LNCaP clone FGC (cell line): ENCODE measurements at regions not wholly inside any gene's neighbourhood (a gene's known extent, or its start where the extent isn't known, plus 50 kb on each side); places are given as distances from the start of the nearest gene placed in this dataset.
"Not testable (repeated sequence)": the region's sequence is repeated elsewhere in the genome, so short reads cannot be mapped to it uniquely, and the experiment has no call there.

Experiments
- DNase-seq: peaks from one replicate; pipeline ENCODE4 v3.0.0-alpha.2; 2011; ENCODE audit warnings: low read depth
- H3K4me3 ChIP-seq: 2 replicates; pipeline ENCODE4 v1.5.1; 2011; ENCODE audit warnings: mild to moderate bottlenecking, low read depth, low read length, control low read depth
- TF ChIP-seq, protein P1 (sequence below): IDR thresholded peaks from 2 replicates; pipeline ENCODE4 v1.5.1; 2012; ENCODE audit warnings: mild to moderate bottlenecking; ENCODE audit not compliant: control insufficient read depth, insufficient read depth; ENCODE audit errors: extremely low read depth

GRCh38 chr3:198096015-198096414, 136.0 kb downstream of the LMLN start:
- no peak overlapping the region for H3K4me3 ChIP-seq
- TF ChIP-seq, protein P1, sequence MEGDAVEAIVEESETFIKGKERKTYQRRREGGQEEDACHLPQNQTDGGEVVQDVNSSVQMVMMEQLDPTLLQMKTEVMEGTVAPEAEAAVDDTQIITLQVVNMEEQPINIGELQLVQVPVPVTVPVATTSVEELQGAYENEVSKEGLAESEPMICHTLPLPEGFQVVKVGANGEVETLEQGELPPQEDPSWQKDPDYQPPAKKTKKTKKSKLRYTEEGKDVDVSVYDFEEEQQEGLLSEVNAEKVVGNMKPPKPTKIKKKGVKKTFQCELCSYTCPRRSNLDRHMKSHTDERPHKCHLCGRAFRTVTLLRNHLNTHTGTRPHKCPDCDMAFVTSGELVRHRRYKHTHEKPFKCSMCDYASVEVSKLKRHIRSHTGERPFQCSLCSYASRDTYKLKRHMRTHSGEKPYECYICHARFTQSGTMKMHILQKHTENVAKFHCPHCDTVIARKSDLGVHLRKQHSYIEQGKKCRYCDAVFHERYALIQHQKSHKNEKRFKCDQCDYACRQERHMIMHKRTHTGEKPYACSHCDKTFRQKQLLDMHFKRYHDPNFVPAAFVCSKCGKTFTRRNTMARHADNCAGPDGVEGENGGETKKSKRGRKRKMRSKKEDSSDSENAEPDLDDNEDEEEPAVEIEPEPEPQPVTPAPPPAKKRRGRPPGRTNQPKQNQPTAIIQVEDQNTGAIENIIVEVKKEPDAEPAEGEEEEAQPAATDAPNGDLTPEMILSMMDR: no peak
- no peak for DNase-seq

- TF ChIP-seq, protein P1: no peak
- H3K4me3 ChIP-seq: no peak overlapping the region
- no peak for DNase-seq
Measured at GRCh38 chr3:198097048-198097447, 137.0 kb downstream of the LMLN start.

- not testable (repeated sequence) for H3K4me3 ChIP-seq, DNase-seq
Measured at GRCh38 chr3:198098661-198099081, 138.7 kb downstream of the LMLN start.

GRCh38 chr3:198103070-198103469, 143.1 kb downstream of the LMLN start:
- DNase-seq, H3K4me3 ChIP-seq: not testable (repeated sequence)

DNA sequence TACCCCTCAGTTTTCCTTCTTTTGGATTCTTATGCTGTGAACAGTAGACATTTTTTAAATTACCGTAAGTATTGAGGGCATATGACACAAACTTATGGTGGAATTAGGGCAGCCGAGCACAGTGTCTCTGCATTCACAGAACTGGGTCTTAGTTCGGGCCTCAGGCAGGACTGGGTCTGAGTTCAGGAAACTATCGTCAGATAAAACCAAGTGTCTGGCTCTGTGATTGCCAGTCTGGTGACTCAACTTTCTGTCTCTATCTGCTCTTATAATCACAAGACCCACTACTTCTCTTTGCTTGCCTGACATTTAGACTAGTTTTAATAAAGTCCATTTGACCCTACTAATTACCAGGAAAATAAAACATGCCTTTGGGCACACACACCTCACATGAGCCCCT, 146.2 kb downstream of the LMLN start:
- no peak for DNase-seq
- TF ChIP-seq, protein P1: no peak
- no peak overlapping the region for H3K4me3 ChIP-seq

GRCh38 chr3:198107840-198108734, 148.1 kb downstream of the LMLN start:
- DNase-seq: no peak
- TF ChIP-seq, protein P1: no peak
- H3K4me3 ChIP-seq: no peak overlapping the region

DNA sequence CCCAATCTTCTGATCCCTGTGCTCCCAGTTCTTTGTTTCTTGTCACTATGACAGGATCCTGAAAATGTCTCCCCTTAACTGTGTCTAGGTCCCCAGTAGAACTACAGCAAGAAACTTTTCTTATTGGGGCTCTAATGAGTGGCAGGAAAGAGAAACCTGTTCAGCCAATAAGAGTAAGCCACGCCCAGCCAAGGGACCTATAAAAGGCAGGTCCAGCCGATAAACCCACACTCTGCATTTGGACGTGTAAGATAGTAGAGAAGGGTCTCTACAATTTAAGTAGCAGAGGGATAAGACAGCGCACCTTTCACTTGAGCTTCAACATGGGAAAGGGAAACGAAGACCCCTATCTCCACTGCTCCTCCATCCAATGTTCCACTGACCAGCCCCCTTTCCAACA, 149.9 kb downstream of the LMLN start:
- DNase-seq: no peak
- H3K4me3 ChIP-seq: no peak overlapping the region
- TF ChIP-seq, protein P1: no peak

DNA sequence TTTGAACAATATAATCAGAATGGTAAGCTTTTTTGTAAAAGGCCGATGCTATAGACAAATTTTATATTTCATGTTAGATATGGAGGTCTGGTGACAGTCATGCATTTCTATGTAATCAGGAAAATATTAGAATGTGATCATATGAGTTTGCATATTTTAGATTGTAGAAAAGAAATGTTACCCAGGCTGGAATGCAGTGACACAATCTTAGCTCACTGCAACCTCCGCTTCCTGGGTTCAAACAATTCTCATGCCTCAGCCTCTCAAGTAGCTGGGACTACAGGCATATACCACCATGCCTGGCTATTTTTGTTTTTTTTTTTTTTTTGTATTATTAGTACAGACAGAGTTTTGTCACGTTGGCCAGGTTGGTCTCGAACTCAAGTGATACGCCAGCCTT, 152.0 kb downstream of the LMLN start:
- DNase-seq: no peak
- TF ChIP-seq, protein P1: no peak
- H3K4me3 ChIP-seq: no peak overlapping the region
